Kidney epithelial cell (primary cell): ENCODE measurements at regions not wholly inside any gene's neighbourhood (a gene's known extent, or its start where the extent isn't known, plus 50 kb on each side); places are given as distances from the start of the nearest gene placed in this dataset.
"Not testable (repeated sequence)": the region's sequence is repeated elsewhere in the genome, so short reads cannot be mapped to it uniquely, and the experiment has no call there.

Experiments used
- DNase-seq: peaks from one replicate; pipeline ENCODE4 v3.0.0-alpha.2; 2010; ENCODE audit warnings: low read depth
- H3K27me3 ChIP-seq: 2 replicates; pipeline ENCODE4 v1.6.0; 2011; ENCODE audit warnings: low read length; ENCODE audit not compliant: control insufficient read depth, insufficient read depth
- H3K36me3 ChIP-seq: 2 replicates; pipeline ENCODE4 v1.5.1; 2011; ENCODE audit warnings: low read length; ENCODE audit not compliant: control insufficient read depth, insufficient read depth
- H3K4me3 ChIP-seq: 2 replicates; pipeline ENCODE4 v1.5.1; 2011; ENCODE audit warnings: low read depth, mild to moderate bottlenecking, control low read depth, low read length
- TF ChIP-seq, protein P1 (sequence below): IDR thresholded peaks from 2 replicates; pipeline ENCODE4 v1.5.1; 2011; ENCODE audit warnings: mild to moderate bottlenecking, moderate library complexity, low read length, control low read depth, inconsistent platforms; ENCODE audit not compliant: insufficient read depth, poor library complexity, severe bottlenecking

- Histone ChIP-seq H3K36me3 (no peaks in the 10 kb centered on the region), H3K4me3 (no peak overlapping the region), H3K27me3 (no peaks in the 10 kb centered on the region)
- TF ChIP-seq, protein P1, sequence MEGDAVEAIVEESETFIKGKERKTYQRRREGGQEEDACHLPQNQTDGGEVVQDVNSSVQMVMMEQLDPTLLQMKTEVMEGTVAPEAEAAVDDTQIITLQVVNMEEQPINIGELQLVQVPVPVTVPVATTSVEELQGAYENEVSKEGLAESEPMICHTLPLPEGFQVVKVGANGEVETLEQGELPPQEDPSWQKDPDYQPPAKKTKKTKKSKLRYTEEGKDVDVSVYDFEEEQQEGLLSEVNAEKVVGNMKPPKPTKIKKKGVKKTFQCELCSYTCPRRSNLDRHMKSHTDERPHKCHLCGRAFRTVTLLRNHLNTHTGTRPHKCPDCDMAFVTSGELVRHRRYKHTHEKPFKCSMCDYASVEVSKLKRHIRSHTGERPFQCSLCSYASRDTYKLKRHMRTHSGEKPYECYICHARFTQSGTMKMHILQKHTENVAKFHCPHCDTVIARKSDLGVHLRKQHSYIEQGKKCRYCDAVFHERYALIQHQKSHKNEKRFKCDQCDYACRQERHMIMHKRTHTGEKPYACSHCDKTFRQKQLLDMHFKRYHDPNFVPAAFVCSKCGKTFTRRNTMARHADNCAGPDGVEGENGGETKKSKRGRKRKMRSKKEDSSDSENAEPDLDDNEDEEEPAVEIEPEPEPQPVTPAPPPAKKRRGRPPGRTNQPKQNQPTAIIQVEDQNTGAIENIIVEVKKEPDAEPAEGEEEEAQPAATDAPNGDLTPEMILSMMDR, result no peak
- no peak for DNase-seq
Observed at GRCh38 chr20:26308961-26309360, 612.3 kb upstream of the ZNF337 start.

GRCh38 chr20:26295006-26295405, 598.4 kb upstream of the ZNF337 start:
- Histone ChIP-seq H3K27me3 (no peaks in the 10 kb centered on the region), H3K4me3 (no peak overlapping the region), H3K36me3 (no peaks in the 10 kb centered on the region)
- TF ChIP-seq, protein P1, result no peak
- no peak for DNase-seq

GRCh38 chr20:26288379-26289061, 591.9 kb upstream of the ZNF337 start:
- DNase-seq, H3K36me3 ChIP-seq: not testable (repeated sequence)

DNA sequence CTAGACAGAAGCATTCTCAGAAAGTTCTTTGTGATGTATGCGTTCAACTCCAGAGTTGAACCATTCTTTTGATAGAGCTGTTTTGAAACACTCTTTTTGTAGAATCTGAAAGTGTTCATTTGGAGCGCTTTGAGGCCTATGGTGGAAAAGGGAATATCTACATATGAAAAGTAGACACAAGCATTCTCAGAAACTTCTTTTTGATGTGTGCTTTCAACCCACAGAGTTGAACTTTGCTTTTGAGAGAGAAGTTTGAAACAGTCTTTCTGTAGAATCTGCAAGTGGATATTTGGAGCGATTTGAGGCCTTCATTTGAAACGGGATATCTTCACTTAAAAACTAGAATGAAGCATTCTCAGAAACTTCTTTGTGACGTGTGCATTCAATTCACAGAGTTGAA, 582.6 kb upstream of the ZNF337 start:
- H3K27me3 ChIP-seq, result no peaks in the 10 kb centered on the region
- H3K36me3 ChIP-seq, result no peaks in the 10 kb centered on the region
- H3K4me3 ChIP-seq, result no peak overlapping the region
- TF ChIP-seq, protein P1, result no peak
- no peak for DNase-seq

More at GRCh38 chr20:26288379-26289061, 591.9 kb upstream of the ZNF337 start:
- not testable (repeated sequence) for H3K27me3 ChIP-seq, H3K4me3 ChIP-seq

DNA sequence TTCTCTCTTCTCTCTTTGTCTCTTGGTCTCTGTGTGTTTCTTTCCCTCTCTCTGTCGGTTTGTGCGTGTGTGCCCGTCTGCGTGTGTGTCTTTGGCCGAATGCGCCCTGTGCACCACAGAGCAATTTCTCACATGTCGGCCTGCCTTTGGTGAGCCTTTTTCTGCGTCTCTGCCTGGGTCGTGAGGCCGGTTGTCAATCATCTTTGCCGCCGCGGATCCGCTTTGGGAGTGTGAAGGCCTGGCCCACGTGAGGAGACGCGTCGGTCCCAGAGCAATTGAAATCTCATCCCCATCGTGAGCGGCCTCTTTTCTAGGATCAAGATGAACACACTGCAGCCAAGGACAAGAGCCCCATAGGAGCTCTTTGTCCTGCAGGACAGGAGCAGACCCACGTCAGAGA, 580.7 kb upstream of the ZNF337 start:
- TF ChIP-seq, protein P1, result no peak
- H3K27me3 ChIP-seq, result no peaks in the 10 kb centered on the region
- no peak for DNase-seq
- no peak overlapping the region for H3K4me3 ChIP-seq
- no peaks in the 10 kb centered on the region for H3K36me3 ChIP-seq

DNA sequence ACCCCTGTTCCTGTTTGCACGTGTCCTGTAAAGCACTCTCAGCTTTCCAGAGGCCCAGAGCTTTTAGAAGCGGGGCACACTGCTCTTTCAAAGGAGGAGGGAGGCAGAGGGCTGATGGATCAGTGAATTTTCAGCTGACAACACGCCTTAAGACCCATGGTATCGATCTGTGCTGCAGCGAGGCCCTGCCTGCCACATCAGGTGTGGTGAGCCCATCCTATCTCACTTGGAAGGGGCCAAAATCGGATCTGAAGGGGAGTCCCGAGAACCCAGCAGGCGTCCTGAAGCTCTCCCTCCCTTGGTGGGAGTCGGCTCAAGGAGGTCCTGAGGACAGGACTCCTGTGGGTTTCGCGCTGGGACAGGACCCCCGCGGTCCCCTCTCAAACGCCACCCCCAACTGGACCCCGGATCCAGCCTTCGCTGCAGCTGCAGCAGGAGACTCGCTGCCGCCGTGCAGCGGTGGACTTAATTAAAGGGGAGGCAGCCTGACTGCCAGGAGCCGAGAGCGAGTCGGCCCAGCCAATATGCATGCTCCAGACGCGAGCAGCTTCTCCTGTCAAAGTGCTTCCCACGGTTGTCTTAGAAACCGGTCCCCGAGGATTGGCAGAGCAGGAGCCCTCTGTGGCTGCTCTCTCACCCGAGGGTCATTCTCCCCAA, 580.0 kb upstream of the ZNF337 start:
- no peaks in the 10 kb centered on the region for H3K36me3 ChIP-seq
- TF ChIP-seq, protein P1, result peak; percentile 8
- no peak for DNase-seq
- H3K27me3 ChIP-seq, result no peaks in the 10 kb centered on the region
- H3K4me3 ChIP-seq, result no peak overlapping the region

DNA sequence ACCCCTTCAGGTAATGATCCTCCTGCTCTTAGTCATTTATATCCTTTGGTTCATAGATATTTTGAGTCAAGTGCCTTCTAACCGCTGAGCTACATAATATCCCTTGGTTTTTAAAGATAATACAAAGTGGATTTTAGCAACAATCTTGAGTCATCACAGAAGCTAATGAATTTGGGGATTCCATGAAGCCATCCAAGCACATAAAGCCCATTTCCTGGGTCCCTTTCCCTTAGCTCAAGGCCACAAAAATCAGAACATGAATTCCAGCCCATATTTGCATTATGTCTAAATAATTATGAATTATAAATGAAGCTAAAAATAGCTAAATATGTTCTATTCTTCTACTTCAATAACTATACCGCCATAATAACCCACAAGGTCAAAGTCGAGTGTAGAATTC, 572.1 kb upstream of the ZNF337 start:
- not testable (repeated sequence) for H3K27me3 ChIP-seq, H3K36me3 ChIP-seq, DNase-seq, H3K4me3 ChIP-seq

DNA sequence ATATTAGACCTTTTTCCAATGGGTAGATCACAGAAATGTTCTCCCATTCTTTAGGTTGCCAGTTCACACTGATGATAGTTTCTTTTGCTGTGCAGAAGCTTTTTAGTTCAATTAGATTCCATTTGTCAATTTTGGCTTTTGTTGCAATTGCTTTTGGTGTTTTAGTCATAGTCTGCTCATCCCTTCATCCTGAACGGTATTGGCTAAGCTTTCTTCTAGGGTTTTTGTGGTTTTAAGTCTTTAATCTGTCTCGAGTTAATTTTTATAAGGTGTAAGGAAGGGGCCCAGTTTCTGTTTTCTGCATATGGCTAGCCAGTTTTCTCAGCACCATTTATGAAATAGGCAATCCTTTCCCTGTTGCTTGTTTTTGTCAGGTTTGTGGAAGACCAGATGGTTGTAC, 564.3 kb upstream of the ZNF337 start:
- not testable (repeated sequence) for DNase-seq

DNA sequence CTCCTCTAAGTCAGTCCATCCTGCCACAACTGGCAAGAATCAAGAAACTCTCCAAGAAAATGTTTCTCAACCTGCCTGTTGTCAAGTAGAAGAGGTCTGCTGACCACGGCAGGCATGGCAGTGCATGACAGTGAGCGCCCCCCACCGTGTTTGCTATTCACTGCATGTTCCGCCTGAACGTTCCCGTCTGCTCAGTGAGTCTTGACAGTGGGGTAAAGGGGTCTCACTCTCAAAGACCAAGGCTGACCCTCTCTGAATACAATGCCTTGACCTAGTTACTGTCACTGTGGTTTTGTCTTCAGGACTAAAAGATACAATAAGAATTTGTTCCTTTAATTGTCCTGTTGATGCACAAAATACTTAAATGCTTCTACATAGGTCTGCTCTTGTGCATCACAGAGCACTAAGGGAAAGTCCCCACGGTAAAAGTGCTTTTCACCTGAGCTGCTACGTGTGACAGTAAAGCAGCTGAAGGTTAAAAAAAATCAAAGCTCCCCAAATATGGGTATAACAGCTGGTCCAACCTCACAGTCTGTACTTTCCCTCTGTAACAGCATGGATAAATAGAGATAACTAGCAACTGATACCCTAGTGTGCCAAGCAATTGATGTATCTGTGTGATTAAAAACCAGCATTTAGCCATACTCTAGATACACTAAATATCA, 555.8 kb upstream of the ZNF337 start:
- DNase-seq, H3K4me3 ChIP-seq, H3K36me3 ChIP-seq, H3K27me3 ChIP-seq: not testable (repeated sequence)

More for the DNA sequence above, 564.3 kb upstream of the ZNF337 start:
- H3K4me3 ChIP-seq, H3K27me3 ChIP-seq, H3K36me3 ChIP-seq: not testable (repeated sequence)
